ENCODE measurements at regions not wholly inside any gene's neighbourhood (a gene's known extent, or its start where the extent isn't known, plus 50 kb on each side); places are given as distances from the start of the nearest gene placed in this dataset.
"Not testable (repeated sequence)": the region's sequence is repeated elsewhere in the genome, so short reads cannot be mapped to it uniquely, and the experiment has no call there.

- CTCF ChIA-PET, result no interaction called here
- Histone ChIP-seq H3K36me3 (ENCODE audit: insufficient read depth, low read length) (no peaks in the 10 kb centered on the region), H3K4me3 (ENCODE audit: low read length) (no peak overlapping the region), H3K9me3 (ENCODE audit: control insufficient read depth in 1 of 2, insufficient read depth in 1 of 2, low read length in 2 of 2) (no peaks in the 10 kb centered on the region), H3K27me3 (ENCODE audit: control insufficient read depth in 1 of 2, insufficient read depth in 2 of 2, low read length in 2 of 2) (peaks cover 0 to 2% of the 10 kb centered on the region in 2 experiments), H3K27ac (ENCODE audit: low read depth in 1 of 2, low read length in 2 of 2) (no peak overlapping the region), H3K4me1 (ENCODE audit: insufficient read depth, low read length) (no peaks in the 10 kb centered on the region)
- no peak for TF ChIP-seq CTCF (IDR thresholded peaks at IDR 0.05)
- POLR2A ChIA-PET, result no interaction called here
- DNase-seq (no peak), ATAC-seq (ENCODE audit: poor library complexity) (no peak)
- peaks cover 19% of the 10 kb centered on the region for H3K27me3 Mint-ChIP-seq
- H3K9me3 Mint-ChIP-seq, result peaks cover 2% of the 10 kb centered on the region
- H3K27ac Mint-ChIP-seq, result no peak overlapping the region
- H3K4me1 Mint-ChIP-seq (ENCODE audit: low read depth), result no peaks in the 10 kb centered on the region
- no peaks in the 10 kb centered on the region for H3K36me3 Mint-ChIP-seq (ENCODE audit: low read depth)
- intact Hi-C loops (cut with DNase I, micrococcal nuclease), result no loop called here
- H3K4me3 Mint-ChIP-seq, result no peak overlapping the region
These were observed 254.9 kb downstream of the IRS1 start for GRCh38 chr2:226544596-226545210.

GRCh38 chr2:226540204-226540994, 259.2 kb downstream of the IRS1 start:
- Histone ChIP-seq H3K36me3 (ENCODE audit: insufficient read depth, low read length) (no peaks in the 10 kb centered on the region), H3K9me3 (ENCODE audit: control insufficient read depth in 1 of 2, insufficient read depth in 1 of 2, low read length in 2 of 2) (no peaks in the 10 kb centered on the region), H3K4me3 (ENCODE audit: low read length) (no peak overlapping the region), H3K27ac (ENCODE audit: low read depth in 1 of 2, low read length in 2 of 2) (no peak overlapping the region), H3K27me3 (ENCODE audit: control insufficient read depth in 1 of 2, insufficient read depth in 2 of 2, low read length in 2 of 2) (peaks cover 5 to 7% of the 10 kb centered on the region in 2 experiments), H3K4me1 (ENCODE audit: insufficient read depth, low read length) (no peaks in the 10 kb centered on the region)
- peaks cover 35% of the 10 kb centered on the region for H3K27me3 Mint-ChIP-seq
- H3K36me3 Mint-ChIP-seq (ENCODE audit: low read depth), result no peaks in the 10 kb centered on the region
- H3K27ac Mint-ChIP-seq, result no peak overlapping the region
- no peak for ATAC-seq (ENCODE audit: poor library complexity)
- ChIA-PET CTCF (interaction anchor here (1.4 kb wide), 1 partner anchor 9 kb away, joined by 4 read pairs; no protein-coding TSS in a partner anchor), POLR2A (no interaction called here)
- TF ChIP-seq CTCF (IDR thresholded peaks at IDR 0.05), result no peak
- intact Hi-C loops (cut with DNase I, micrococcal nuclease), result no loop called here
- DNase-seq, result no peak
- H3K4me3 Mint-ChIP-seq, result no peak overlapping the region
- H3K9me3 Mint-ChIP-seq, result peaks cover 2% of the 10 kb centered on the region
- H3K4me1 Mint-ChIP-seq (ENCODE audit: low read depth), result no peaks in the 10 kb centered on the region

GRCh38 chr2:226536410-226536809, 263.2 kb downstream of the IRS1 start:
- no peak overlapping the region for H3K27ac Mint-ChIP-seq
- no peak for TF ChIP-seq CTCF (IDR thresholded peaks at IDR 0.05)
- CTCF ChIA-PET, result no interaction called here
- peaks cover 29% of the 10 kb centered on the region for H3K27me3 Mint-ChIP-seq
- no peaks in the 10 kb centered on the region for H3K4me1 Mint-ChIP-seq (ENCODE audit: low read depth)
- Histone ChIP-seq H3K27ac (ENCODE audit: low read depth in 1 of 2, low read length in 2 of 2) (no peak overlapping the region), H3K36me3 (ENCODE audit: insufficient read depth, low read length) (no peaks in the 10 kb centered on the region), H3K27me3 (ENCODE audit: control insufficient read depth in 1 of 2, insufficient read depth in 2 of 2, low read length in 2 of 2) (peaks cover 5 to 7% of the 10 kb centered on the region in 2 experiments), H3K4me1 (ENCODE audit: insufficient read depth, low read length) (no peaks in the 10 kb centered on the region), H3K9me3 (ENCODE audit: control insufficient read depth in 1 of 2, insufficient read depth in 1 of 2, low read length in 2 of 2) (no peaks in the 10 kb centered on the region), H3K4me3 (ENCODE audit: low read length) (no peak overlapping the region)
- no peaks in the 10 kb centered on the region for H3K9me3 Mint-ChIP-seq
- no peaks in the 10 kb centered on the region for H3K36me3 Mint-ChIP-seq (ENCODE audit: low read depth)
- POLR2A ChIA-PET, result no interaction called here
- intact Hi-C loops (cut with DNase I, micrococcal nuclease), result no loop called here
- no peak overlapping the region for H3K4me3 Mint-ChIP-seq
- DNase-seq (no peak), ATAC-seq (ENCODE audit: poor library complexity) (no peak)

GRCh38 chr2:226532976-226533375, 266.6 kb downstream of the IRS1 start:
- POLR2A ChIA-PET, result interaction anchor here (0.7 kb wide), 1 partner anchor 1044 kb away, joined by 3 read pairs; no protein-coding TSS in a partner anchor
- not testable (repeated sequence) for H3K27ac Mint-ChIP-seq

More at GRCh38 chr2:226532976-226533375, 266.6 kb downstream of the IRS1 start:
- H3K4me1 Mint-ChIP-seq (ENCODE audit: low read depth); H3K36me3 ChIP-seq (ENCODE audit: insufficient read depth, low read length); H3K4me3 ChIP-seq (ENCODE audit: low read length); H3K27me3 ChIP-seq (ENCODE audit: control insufficient read depth in 1 of 2, insufficient read depth in 2 of 2, low read length in 2 of 2); DNase-seq; H3K4me1 ChIP-seq (ENCODE audit: insufficient read depth, low read length); H3K27me3 Mint-ChIP-seq; intact Hi-C loops (cut with DNase I, micrococcal nuclease); H3K36me3 Mint-ChIP-seq (ENCODE audit: low read depth); H3K4me3 Mint-ChIP-seq; H3K9me3 Mint-ChIP-seq; H3K27ac ChIP-seq (ENCODE audit: low read depth in 1 of 2, low read length in 2 of 2); ATAC-seq (ENCODE audit: poor library complexity); H3K9me3 ChIP-seq (ENCODE audit: control insufficient read depth in 1 of 2, insufficient read depth in 1 of 2, low read length in 2 of 2): not testable (repeated sequence)
- CTCF ChIA-PET, result interaction anchor here (1.1 to 1.2 kb wide), 2 partner anchors 13 to 267 kb away, joined by 3 read pairs; partner anchors contain the start of gene IRS1
